Fibroblast of upper back skin (primary cell): ENCODE measurements at regions not wholly inside any gene's neighbourhood (a gene's known extent, or its start where the extent isn't known, plus 50 kb on each side); places are given as distances from the start of the nearest gene placed in this dataset.

Experiments used
- DNase-seq: peaks from one replicate; pipeline ENCODE4 v3.0.0-alpha.2; 2013

DNA sequence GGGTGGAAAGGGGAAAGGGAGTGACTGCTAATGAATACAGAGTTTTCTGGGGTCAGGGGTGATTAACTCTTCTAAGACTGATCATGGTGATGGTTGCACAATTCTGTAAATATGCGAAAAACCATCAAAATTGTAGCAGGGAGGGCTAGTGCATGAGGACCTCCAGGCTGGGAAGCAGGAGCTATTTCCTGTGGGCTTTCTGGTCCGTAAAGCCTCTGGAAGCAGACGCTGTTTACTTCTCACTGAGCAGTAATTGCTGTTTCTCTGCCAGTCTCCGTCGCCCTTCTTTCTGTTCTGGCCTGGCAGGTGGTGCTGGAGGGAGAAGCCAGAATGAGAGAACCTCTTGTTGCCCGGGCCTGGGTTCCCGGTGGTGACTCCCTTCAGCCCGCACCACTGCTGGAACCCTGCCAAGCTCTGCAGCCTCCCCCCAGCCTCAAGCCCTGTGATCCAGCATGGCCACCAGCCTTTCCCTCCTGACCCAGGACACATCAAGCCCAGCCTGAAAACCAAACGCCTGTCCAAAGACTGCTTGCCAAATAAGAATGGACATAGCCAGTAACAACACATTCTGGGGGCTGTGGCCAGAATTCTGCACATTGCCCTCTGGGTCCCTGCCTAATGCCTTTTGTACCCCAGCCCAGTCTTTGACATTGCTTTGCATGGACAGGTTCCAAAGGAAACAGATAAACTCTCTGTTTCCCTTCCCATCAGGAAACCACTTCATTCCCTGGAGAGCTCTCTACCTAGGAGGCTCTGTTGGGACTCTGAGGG lies 201.0 kb upstream of the NAV2 start:
- DNase-seq: peak; percentile 16

DNA sequence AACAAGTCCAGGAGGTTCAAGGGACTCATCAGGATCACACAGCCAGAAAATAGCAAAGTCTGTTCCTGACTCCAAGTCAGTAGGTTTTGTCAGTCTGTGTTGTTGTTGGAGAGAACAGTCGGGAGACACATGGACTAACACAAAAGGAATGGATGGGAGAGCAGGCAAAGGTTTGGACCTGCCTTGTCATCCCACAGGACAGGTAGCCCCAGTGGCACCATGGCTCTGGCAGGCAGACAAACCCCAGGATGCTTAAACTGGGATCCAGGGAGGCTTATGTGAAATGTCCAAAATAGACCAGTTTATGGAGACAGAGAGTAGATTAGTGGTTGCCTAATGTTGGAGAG lies 201.6 kb upstream of the NAV2 start:
- no peak for DNase-seq

DNA sequence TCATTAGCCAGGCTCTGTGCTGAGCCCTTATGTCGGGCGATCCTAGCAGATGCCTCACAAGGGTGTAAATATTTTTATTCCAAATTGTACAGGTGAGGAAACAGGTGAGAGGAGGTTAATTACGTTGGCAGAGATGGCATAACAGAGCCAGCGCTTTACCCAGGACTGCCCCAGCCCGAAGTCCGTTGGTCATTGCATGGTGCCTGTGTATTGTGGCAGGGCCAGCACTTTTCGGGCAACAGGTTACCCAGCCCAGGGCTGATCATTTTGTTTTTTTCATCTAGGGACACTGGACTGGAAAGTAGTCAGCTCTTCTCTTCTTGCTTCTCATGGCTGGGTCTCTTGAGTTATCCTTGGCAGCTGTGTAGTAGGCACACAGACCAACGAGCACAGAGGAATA lies 202.2 kb upstream of the NAV2 start:
- DNase-seq: no peak

- no peak for DNase-seq
Observed at GRCh38 chr11:19509215-19509614, 203.4 kb upstream of the NAV2 start.

DNA sequence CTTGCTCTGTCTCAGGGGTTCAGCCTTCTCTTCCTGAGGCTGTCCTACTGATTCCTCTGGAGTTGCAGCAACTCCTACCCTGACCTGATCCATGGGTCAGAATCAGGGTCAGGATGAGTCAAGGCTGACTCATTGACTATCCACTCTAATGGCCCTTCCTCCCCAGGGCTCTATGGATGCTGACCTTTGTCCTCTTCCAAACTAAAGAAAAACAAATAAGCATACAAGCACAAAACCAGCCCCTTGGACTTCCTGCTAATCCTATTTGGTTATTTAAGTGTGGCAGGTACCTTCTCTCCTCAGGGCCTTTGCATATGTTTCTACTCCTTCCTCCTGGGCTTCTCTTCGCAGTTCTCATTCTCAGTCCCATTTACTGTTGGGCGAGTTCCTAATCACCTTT lies 204.5 kb upstream of the NAV2 start:
- DNase-seq: no peak

DNA sequence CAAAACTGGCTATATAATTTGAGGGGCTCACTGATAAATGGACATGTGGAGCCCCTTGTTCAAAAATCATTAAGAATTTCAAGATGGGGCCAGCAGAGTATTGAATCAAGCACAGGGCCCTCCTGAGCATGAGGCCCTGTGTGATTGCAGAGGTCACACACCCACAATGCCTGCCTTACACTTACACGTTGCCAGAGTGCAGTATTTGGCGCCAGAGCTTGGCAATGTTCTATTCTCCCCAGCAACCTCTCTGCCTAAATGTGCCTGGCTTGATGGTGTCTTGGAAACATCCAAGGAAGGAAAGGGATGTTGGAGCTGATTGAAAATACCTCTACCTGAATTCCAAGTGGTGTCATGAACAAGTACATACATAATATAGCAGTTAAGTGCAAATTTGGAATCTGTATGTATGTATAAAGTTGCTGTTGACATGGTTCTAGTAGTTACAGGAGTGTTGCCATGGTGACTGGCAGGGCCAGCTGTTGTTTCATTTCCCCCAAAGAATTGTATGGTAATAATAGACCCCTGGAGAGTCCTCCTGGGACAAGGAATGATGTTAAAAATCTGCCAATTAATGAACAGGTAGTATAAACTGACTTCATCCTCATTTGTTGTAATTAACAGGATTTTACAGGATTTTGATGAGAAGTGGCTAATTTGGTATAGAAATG lies 205.7 kb upstream of the NAV2 start:
- no peak for DNase-seq

- DNase-seq: no peak
Observed at GRCh38 chr11:19502691-19503253, 209.9 kb upstream of the NAV2 start.

GRCh38 chr11:19501631-19502030 lies 211.0 kb upstream of the NAV2 start:
- no peak for DNase-seq

- DNase-seq: peak; percentile 35
Observed at GRCh38 chr11:19499999-19500398, 212.6 kb upstream of the NAV2 start.

DNA sequence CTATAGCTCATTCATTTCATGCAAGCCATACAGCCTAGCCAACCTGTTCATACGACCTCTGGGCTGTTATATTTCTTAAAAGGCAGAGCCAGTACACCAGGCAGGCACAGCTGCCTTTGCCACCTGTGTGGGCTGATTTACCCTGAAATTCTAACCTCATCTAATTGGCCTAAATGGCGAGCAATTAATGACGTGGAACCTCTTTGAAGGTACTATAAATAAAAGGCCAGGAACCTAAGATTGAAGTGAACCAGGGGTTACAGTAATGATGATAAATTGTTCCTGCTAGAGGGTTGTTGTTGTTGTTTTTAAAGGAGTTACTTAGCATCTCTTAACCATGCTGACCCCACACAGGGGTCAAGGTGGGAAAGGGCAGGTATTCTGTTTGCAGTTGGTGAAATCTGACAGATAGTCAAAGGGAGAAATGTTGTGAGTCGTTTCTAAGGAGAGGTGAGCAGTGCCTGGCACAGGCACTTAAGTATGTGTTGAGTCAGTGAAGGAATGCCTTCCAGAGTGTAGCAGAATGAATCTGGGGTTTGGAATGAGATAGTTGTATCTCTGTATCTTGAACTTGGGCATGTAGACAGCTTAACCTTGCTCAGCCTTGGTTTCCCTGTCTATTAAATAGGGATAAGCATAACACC lies 213.5 kb upstream of the NAV2 start:
- peak; percentile 48 for DNase-seq

DNA sequence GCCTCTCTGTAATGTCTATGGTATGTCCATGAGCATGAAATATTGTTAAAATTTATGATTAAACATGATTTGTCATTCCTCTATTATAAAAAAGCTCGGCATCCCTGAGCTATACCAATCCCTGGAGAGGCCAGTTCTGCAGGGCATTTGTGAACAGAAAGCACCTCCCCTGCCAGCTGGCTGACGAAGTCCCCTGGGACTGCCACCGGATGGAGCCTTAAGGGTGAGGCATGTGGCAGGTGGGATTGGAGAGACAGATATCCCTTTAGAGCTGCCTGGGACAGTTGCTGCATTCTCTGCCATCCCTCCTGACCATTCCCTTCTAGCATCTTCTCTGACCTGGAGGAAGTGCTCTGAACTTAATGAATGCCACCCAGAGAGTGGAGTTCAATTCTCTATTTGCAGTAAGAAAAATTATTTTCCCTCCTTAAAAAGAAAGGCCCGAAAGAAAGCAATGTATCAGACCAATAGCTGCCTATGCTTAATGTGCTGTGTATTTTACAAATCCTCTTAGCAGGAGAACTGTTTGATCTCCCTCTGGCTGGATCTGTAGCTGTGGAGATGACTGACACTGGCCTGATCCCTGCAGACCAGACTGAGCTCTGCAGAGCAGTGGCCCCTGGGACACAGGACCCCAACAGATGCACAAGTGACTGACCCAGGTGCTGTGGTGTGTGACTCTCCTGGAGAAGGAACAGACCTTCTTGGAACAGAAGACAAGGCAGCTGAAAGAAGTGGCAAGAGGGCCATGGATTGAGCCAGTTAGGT lies 219.0 kb upstream of the NAV2 start:
- no peak for DNase-seq

DNA sequence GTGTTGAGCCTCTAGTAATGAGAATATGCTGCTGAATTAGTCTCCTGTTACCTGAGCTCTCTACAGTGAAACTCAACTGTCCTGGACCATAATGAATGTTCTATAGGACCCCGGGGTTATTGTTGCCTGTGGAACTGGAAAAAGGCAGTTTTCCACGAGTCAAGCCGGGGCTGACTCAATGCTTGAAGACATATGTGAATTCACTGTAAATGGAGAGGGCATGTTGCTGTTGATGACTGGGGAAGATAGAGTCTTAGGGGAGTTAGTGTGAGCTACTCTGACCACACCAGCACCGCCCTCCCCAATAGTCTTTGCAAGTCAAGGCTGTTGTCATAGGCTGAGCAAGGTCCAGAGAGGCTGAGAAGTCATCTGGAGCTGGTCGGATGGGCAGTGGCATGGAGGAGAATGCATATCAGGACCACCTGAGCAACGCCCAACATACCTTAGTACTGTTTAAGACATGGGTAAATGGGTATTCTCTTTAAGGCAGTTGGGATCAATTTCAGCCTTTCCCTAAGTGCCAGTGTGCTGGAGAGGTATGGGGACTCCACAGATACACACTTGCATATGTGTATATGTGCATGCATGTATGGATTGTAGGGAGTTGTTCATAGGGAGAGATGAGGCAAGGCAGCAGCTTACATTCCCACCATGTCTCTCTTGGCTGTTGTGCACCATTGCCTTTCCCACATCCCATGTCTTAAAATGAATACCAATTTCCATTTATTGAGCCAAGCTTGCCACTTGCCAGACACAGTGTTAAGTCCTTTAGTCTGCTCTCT lies 230.1 kb upstream of the NAV2 start:
- no peak for DNase-seq

GRCh38 chr11:19480540-19480939 lies 232.1 kb upstream of the NAV2 start:
- DNase-seq: no peak

GRCh38 chr11:19478891-19479290 lies 233.7 kb upstream of the NAV2 start:
- no peak for DNase-seq

DNA sequence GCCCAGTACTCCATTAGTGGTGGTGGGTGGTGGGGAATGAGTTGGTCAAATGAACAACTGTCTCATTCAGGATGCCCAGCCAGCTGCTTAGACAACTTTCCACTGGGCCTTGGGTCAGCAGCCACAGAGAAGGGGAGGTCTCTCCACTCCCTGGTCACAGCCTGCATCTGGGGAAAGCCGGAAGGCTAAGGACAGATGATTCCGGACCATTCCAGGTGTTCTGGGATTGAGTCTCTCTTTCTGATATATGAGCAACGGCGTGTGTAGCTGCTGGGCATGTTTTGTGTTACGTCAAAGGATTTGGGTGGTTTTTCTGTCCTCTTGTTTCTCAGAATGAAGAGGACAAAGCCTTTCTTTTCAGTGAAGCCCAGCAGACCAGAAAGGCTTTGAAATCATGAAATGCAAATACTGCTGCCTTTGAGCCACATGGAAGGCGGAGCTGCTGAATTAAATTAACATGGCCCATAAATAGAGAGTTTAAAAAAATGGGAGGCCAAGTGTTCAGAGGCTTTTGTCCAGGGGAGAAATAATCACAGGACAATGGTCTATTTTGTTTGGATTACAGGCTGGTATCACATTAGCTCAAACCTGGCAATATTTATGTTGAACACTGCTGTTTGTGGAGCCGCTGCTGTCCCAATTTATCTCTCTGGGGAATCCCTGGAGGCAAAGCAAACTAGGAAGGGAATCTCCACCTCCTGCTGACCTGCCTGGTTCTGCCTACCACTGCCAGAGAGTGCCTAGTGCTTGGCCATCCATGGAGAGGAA lies 234.4 kb upstream of the E2F8 start:
- DNase-seq: no peak

- DNase-seq: no peak
Observed at GRCh38 chr11:19474211-19474610, 233.5 kb upstream of the E2F8 start.

DNA sequence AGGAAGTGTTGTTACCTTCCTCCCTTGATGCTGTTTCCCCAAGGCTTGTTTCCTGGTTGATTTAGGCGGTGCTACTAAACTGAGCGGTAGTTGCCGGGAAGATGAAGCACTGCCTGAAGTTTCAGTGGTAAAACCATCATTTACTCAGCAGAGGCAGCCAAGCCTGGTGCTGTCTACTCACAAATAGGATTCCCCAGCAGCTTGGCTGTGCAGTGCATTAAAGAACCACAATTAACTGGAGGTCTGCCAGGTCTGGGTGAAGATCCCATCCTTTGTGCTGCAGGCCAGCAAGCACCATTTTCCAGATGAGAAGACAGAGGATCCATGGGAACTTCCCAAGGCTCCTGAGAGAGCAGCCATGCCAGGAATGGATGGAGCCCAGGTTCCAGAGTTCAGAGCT lies 231.9 kb upstream of the E2F8 start:
- DNase-seq: peak; percentile 52

- no peak for DNase-seq
Observed at GRCh38 chr11:19467904-19468303, 227.2 kb upstream of the E2F8 start.

DNA sequence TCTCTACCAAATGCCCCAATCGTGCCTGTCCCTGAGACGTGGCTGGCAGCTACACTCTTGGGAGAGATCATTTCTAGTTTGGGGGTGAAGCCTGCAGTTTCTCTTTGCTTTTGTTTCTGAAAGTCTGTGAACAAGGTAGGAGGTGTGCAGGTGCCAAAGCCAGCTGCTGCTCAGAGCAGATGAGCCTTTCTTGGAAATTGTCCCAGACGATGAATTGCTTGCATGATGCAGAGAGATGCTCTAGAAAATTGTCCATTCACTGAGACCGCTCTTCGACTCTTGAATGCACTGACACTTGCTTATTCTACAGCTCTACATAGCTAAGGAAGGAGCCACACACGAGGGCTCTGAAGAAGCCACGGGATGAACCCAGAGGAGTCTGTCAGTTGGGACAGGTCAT lies 225.6 kb upstream of the E2F8 start:
- no peak for DNase-seq

GRCh38 chr11:19463976-19464375 lies 223.2 kb upstream of the E2F8 start:
- DNase-seq: no peak

DNA sequence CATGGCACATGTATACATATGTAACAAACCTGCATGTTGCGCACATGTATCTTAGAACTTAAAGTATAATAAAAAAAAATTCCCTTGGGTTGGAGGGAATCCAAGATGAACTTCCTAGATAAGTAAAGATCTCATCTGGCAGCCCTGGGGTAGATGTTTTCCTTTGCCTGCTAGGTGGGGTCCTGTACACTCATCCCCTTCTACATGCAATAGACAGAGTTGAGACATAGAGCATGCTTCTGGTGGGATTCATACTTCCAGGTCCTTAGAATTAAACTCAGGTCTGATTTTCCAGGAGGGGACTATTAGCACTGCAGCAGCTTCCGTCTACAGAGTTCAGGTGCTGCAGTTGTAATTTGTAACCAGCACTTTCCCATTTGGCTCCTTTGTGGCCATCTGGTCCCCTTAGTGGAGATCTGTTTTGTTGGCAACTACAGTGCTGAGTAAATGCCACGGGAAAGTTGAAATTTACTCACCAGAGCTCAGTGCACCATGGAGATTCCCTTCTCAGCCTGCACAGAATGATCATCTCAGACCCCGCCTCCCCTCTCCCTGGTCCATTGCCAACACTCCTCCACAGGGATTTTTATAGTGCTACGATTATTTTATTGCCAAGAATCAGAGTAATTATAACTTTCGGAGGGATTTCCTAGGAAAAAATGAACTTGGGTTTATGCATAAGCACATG lies 220.1 kb upstream of the E2F8 start:
- peak; percentile 49 for DNase-seq
